ENCODE measurements at regions not wholly inside any gene's neighbourhood (a gene's known extent, or its start where the extent isn't known, plus 50 kb on each side); places are given as distances from the start of the nearest gene placed in this dataset.

DNA sequence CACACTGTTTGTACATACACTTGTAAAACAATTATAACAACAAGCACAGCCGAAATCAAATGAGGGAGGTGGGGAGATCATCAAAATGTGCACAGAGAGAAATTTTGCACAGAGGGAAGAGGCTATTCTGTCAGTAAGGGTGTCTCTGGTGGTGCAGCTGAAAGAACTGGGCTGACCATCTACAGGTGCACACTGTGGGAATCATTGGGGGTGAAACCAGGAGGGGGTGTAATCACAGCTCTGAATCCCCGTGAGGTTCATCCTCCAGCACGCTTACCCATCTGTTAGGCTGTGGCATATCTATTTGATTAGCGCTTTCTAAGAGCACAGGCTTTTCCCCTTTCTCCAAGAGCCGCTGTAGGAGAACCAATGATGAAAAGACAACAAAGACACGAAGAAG is 389.9 kb upstream of the CDH20 start:
- Mint-ChIP-seq H3K27me3 (no peaks in the 10 kb centered on the region), H3K4me1 (no peaks in the 10 kb centered on the region), H3K27ac (no peak overlapping the region), H3K36me3 (ENCODE audit: low read depth) (no peaks in the 10 kb centered on the region), H3K4me3 (no peak overlapping the region), H3K9me3 (peaks cover 5% of the 10 kb centered on the region)
- no peak for ATAC-seq (replicated peaks)

DNA sequence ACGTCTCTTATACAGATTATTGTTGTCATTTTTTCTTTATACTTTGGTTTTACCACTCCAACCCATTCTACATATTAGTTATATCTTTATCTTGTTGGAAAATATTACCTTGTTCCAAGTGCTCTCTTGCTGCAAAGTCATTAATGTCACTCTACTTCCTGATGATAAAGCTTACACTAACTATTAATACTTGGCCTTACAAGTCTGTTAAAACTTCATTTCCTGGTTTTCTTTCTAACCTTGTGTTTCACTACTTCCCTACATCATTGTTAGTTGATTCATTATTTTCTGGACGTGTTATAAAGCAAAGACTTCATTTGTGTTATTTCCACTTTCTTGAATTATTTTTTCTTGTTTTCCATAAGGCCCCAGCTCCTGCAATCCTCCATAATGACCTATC is 382.6 kb upstream of the CDH20 start:
- ATAC-seq (replicated peaks), result no peak
- no peaks in the 10 kb centered on the region for H3K27me3 Mint-ChIP-seq
- no peaks in the 10 kb centered on the region for H3K36me3 Mint-ChIP-seq (ENCODE audit: low read depth)
- H3K27ac Mint-ChIP-seq, result no peak overlapping the region
- H3K4me3 Mint-ChIP-seq, result no peak overlapping the region
- no peaks in the 10 kb centered on the region for H3K9me3 Mint-ChIP-seq
- no peaks in the 10 kb centered on the region for H3K4me1 Mint-ChIP-seq

DNA sequence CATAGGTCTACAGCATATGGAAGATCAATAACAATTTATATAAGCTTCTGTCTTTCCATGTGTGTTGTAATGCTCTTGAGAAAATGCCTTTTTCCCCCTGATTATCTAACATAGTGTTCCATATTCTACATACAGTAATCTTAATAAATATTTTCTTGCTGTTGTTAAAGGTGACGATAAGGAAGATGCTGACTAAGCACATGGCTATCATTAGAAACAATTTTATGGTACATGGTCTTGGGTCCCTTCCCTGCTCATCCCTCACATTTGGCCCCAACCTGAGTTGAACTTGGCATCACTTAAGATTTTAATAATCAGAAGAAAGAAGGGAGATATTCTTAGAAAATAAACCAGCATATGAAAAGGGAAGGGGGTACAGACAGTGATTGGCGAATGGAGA is 382.1 kb upstream of the CDH20 start:
- Mint-ChIP-seq H3K36me3 (ENCODE audit: low read depth) (no peaks in the 10 kb centered on the region), H3K4me3 (no peak overlapping the region), H3K9me3 (no peaks in the 10 kb centered on the region), H3K4me1 (no peaks in the 10 kb centered on the region), H3K27ac (no peak overlapping the region), H3K27me3 (no peaks in the 10 kb centered on the region)
- ATAC-seq (replicated peaks), result no peak

DNA sequence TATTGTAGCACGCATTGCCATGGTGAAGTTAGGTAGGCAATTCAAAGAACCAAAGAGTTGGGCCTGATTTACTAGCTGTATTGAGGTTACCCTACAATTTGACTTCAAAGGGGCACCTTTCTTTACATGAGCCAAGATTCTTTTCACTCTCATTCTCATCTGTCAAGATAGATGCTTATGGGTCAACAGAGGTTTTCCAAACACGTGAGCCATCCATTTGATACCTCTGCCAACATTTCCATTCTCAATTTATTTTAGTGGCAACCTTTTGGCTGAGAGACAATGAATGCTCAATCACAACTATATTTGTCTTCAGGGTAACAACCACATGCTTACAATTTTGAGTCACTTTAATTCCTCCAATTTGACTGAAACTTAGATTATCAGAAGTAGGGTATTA is 370.6 kb upstream of the CDH20 start:
- no peak for ATAC-seq (replicated peaks)
- Mint-ChIP-seq H3K4me3 (no peak overlapping the region), H3K4me1 (no peaks in the 10 kb centered on the region), H3K27ac (no peak overlapping the region), H3K36me3 (ENCODE audit: low read depth) (no peaks in the 10 kb centered on the region), H3K9me3 (peaks cover 8% of the 10 kb centered on the region), H3K27me3 (no peaks in the 10 kb centered on the region)

DNA sequence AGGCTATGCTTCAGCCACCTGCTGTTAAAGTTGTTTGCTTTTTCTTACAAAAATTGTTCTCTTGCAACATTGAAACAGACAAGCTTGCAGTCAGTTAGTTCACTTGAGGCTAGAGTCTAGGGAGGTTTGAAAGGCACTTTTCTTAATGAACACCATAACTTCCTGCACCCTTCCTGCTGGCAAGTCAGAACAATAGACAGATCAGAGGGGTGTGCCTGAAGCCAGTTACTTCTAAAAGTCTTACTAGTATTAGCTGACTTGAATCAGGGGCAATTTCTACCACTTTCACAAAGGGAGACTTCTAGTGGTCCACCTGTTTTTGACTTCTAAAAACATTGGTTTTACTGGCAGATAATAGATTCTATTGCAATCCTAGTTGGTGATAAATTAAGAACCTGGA is 367.4 kb upstream of the CDH20 start:
- no peak overlapping the region for H3K27ac Mint-ChIP-seq
- H3K4me3 Mint-ChIP-seq, result no peak overlapping the region
- ATAC-seq (replicated peaks), result no peak
- H3K27me3 Mint-ChIP-seq, result no peaks in the 10 kb centered on the region
- no peaks in the 10 kb centered on the region for H3K4me1 Mint-ChIP-seq
- no peaks in the 10 kb centered on the region for H3K36me3 Mint-ChIP-seq (ENCODE audit: low read depth)
- H3K9me3 Mint-ChIP-seq, result peaks cover 8% of the 10 kb centered on the region

DNA sequence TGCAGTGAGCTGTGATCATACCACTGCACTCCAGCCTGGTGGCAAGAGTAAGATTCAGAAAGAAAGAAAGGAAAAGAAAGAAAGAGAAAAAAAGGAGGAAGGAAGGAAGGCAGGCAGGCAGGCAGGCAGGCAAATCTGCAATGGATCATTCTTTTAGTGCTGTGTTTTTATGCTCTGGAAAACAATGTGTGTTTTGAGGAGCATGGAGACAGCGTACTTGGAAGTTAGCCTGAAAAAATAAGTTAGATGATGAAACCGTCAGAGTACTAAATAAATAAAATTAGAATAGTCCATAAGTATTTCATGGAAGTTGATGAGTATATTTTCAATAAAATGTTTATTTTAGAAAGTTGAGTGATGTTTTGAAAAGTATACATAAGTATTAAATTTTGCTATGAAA is 366.4 kb upstream of the CDH20 start:
- no peak for ATAC-seq (replicated peaks)
- Mint-ChIP-seq H3K27ac (no peak overlapping the region), H3K4me1 (no peaks in the 10 kb centered on the region), H3K4me3 (no peak overlapping the region), H3K36me3 (ENCODE audit: low read depth) (no peaks in the 10 kb centered on the region), H3K9me3 (peaks cover 8% of the 10 kb centered on the region), H3K27me3 (no peaks in the 10 kb centered on the region)

DNA sequence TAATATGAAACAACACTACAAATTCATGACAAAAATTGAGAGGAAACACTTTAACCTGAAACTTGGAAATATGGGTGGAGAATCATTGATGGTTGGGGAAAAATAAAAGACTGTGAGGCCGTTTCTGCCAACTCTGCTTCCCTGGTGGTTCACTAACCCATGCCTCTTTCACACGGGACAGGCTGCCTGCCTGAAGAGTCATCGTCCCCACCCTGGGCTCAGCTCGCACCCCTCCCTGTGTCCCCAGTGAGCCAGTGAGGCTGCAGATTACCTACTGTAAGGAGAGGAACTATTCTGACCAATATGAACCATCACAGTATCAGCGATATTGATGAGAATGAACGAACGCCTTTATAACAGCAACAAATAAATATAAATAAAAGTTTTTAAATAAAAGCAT is 357.8 kb upstream of the CDH20 start:
- Mint-ChIP-seq H3K4me1 (no peaks in the 10 kb centered on the region), H3K36me3 (ENCODE audit: low read depth) (no peaks in the 10 kb centered on the region), H3K27ac (no peak overlapping the region), H3K4me3 (no peak overlapping the region), H3K9me3 (no peaks in the 10 kb centered on the region), H3K27me3 (no peaks in the 10 kb centered on the region)
- no peak for ATAC-seq (replicated peaks)

DNA sequence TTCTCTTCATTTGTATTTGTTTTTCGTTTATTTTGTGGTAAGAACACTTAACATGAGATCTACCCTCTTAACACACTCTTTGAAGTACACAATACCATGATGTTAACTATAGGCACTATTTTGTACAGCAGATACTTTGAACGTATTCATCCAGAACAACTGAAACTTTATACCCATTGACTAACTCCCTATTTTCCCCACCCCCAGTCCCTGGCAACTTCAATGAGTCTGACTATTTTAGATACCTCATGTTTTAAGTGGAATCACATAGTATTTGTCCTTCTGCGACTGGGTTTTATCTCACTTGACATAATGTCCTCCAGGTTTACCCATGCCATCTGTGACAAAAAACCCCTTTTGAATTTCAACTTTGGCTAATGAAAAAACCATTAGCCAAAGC is 356.3 kb upstream of the CDH20 start:
- no peak overlapping the region for H3K27ac Mint-ChIP-seq
- no peak for ATAC-seq (replicated peaks)
- no peak overlapping the region for H3K4me3 Mint-ChIP-seq
- H3K27me3 Mint-ChIP-seq, result no peaks in the 10 kb centered on the region
- no peaks in the 10 kb centered on the region for H3K36me3 Mint-ChIP-seq (ENCODE audit: low read depth)
- no peaks in the 10 kb centered on the region for H3K9me3 Mint-ChIP-seq
- H3K4me1 Mint-ChIP-seq, result no peaks in the 10 kb centered on the region

DNA sequence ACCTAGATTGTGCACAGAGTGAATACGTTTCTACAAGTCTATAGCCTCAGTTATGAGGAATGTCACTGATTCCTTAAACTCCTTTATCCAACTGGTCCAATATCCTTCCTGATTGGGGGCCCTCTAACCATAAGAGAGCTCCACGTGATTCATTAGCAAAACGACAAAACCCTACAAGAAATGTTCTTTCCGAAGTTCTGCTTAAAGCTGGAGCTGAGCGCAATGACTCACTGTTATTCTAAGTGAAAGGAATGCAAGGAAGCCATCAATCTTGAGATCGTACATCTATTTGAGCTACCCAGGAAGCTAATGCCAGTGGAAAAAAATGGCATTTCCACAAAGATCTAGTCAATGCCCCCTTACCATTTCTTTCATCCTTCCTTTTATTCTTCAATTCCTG is 354.9 kb upstream of the CDH20 start:
- Mint-ChIP-seq H3K27ac (no peak overlapping the region), H3K9me3 (no peaks in the 10 kb centered on the region), H3K27me3 (no peaks in the 10 kb centered on the region), H3K4me3 (no peak overlapping the region), H3K36me3 (ENCODE audit: low read depth) (no peaks in the 10 kb centered on the region), H3K4me1 (no peaks in the 10 kb centered on the region)
- ATAC-seq (replicated peaks), result no peak

DNA sequence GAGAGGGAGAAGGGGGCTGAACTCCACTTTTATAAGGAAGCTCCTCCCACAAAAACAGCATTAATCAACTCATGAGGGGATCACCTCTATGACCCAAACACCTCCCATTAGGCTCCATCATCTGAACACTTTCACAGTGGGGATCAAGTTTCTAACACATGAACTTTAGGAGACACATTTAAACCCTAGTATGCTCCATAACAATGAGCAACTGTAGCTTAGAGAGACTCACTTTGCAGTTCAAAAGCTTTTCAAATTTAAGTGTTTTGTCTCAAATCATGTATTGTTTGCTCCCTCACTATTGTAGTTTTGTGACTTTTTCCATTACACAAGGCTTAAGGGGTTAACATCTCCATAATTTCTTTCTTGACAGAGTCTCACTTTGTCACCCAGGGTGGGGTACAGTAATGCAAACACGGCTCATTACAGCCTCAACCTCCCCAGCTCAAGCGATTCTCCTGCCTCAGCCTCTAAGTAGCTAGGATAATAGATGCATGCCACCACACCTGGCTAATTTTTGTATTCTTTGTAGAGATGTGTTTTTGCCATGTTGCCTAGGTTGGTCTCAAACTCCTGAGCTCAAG is 352.7 kb upstream of the CDH20 start:
- Mint-ChIP-seq H3K36me3 (ENCODE audit: low read depth) (no peaks in the 10 kb centered on the region), H3K27me3 (no peaks in the 10 kb centered on the region), H3K4me3 (no peak overlapping the region), H3K4me1 (no peaks in the 10 kb centered on the region), H3K27ac (no peak overlapping the region), H3K9me3 (no peaks in the 10 kb centered on the region)
- ATAC-seq (replicated peaks), result no peak

DNA sequence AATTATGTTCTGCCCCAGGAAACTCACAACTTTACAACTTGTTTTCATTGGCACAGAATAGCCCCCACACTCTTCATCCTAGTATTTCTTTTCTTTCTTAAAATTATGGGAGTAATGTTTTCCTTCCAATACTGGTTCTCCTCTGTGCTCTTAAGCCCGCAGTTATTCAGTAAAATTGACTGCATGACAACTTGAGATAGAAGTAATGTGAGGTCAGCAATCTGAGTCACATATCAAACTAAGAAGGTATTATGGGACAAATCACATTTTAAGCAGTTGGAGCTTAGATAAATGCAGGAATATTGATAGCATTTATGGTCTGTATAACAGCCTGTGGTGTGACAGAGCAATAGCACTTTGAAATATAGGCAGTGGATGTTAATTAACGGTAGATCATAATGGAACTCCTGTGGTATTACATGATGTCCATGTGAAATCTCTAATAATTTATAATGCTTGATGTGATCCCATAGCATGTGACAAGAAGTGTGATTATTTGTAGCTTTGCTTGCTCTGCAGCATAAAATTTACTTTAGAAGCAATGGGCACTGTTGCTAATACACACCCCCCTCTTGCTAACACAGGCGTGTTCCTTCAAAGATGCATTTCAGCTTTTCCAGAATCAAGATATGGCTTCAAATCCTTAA is 351.4 kb upstream of the CDH20 start:
- ATAC-seq (replicated peaks), result no peak
- no peak overlapping the region for H3K4me3 Mint-ChIP-seq
- H3K4me1 Mint-ChIP-seq, result no peaks in the 10 kb centered on the region
- no peaks in the 10 kb centered on the region for H3K36me3 Mint-ChIP-seq (ENCODE audit: low read depth)
- H3K27ac Mint-ChIP-seq, result no peak overlapping the region
- no peaks in the 10 kb centered on the region for H3K27me3 Mint-ChIP-seq
- H3K9me3 Mint-ChIP-seq, result peaks cover 9% of the 10 kb centered on the region

DNA sequence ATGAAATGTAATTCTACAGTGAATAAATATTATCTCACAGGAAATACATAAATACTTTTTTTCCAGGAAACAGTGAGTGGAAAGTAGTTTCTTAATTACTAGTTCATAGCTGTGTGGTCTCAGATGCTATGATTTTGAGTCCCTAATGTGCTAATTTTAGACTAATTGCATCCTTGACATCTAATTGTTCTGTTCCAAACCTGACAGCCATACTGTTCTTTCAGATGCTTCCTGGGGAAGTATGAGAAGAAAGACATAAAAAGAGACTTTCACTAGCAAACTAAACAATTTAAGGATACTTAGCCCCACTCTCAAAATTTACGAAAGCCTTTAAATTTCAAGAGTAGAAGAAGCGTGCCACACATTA is 350.9 kb upstream of the CDH20 start:
- ATAC-seq (replicated peaks), result no peak
- Mint-ChIP-seq H3K9me3 (peaks cover 9% of the 10 kb centered on the region), H3K27me3 (no peaks in the 10 kb centered on the region), H3K4me1 (no peaks in the 10 kb centered on the region), H3K27ac (no peak overlapping the region), H3K36me3 (ENCODE audit: low read depth) (no peaks in the 10 kb centered on the region), H3K4me3 (no peak overlapping the region)

DNA sequence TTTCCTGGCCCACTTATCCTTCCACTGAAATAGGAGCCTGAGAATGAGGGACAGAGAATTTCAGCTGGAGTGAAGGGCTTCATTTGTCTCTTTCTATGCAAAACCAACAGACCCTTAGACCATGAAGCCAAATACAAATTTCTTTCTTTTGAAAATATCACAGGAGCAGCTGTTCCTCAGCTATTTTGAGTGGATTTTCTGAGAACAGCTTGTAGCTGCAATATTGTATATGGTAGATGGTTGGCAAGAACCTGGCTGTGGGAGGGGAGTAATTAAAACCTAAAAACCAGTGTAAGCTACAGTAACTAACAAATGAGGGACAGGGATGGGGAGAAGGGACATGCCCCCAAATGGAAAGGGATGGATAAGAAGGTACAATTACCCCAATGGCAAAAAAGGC is 350.3 kb upstream of the CDH20 start:
- no peak for ATAC-seq (replicated peaks)
- H3K36me3 Mint-ChIP-seq (ENCODE audit: low read depth), result no peaks in the 10 kb centered on the region

DNA sequence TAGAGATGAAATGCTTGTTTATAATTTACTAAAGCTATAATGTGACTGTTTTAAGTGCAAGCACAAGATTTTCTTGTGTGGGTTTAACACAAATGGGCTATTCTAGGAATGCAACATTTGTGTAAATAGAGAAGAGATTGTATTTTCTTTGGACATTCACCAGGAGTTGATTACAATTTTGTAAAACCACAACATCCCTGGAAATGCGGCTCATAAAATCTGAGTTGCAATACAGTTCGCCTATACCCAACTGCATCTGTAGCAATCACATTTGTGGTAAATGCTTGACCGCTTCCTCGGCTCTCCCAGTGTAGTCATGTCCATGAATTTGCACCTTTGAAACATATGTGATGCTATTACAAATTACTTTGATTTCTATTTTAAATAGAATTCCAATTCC is 348.7 kb upstream of the CDH20 start:
- Mint-ChIP-seq H3K4me3 (no peak overlapping the region), H3K4me1 (no peaks in the 10 kb centered on the region), H3K27ac (no peak overlapping the region), H3K27me3 (no peaks in the 10 kb centered on the region), H3K36me3 (ENCODE audit: low read depth) (no peaks in the 10 kb centered on the region), H3K9me3 (peaks cover 9% of the 10 kb centered on the region)
- no peak for ATAC-seq (replicated peaks)

More for the DNA sequence above, 350.3 kb upstream of the CDH20 start:
- Mint-ChIP-seq H3K9me3 (peaks cover 9% of the 10 kb centered on the region), H3K4me1 (no peaks in the 10 kb centered on the region), H3K4me3 (no peak overlapping the region), H3K27me3 (no peaks in the 10 kb centered on the region), H3K27ac (no peak overlapping the region)

DNA sequence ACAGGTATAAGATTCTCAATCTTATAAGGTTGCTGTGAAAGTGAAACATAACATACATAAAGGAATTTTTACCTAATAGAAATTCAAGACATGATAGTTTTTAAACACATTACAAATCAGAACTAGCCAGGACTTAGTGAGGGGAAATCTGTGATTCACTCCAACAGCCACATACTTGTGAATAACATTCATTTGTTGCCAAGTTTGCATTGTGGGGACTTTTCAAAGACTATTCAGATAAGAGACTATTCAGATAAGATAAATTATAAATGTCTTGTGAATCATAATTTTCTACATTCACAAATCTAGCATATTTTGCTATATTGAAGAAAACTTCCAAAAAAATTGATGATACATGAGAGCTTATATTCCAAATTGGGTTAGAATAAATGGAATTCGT is 345.3 kb upstream of the CDH20 start:
- peaks cover 11% of the 10 kb centered on the region for H3K9me3 Mint-ChIP-seq
- no peaks in the 10 kb centered on the region for H3K4me1 Mint-ChIP-seq
- no peak for ATAC-seq (replicated peaks)
- no peak overlapping the region for H3K27ac Mint-ChIP-seq
- H3K36me3 Mint-ChIP-seq (ENCODE audit: low read depth), result no peaks in the 10 kb centered on the region
- no peaks in the 10 kb centered on the region for H3K27me3 Mint-ChIP-seq
- H3K4me3 Mint-ChIP-seq, result no peak overlapping the region

DNA sequence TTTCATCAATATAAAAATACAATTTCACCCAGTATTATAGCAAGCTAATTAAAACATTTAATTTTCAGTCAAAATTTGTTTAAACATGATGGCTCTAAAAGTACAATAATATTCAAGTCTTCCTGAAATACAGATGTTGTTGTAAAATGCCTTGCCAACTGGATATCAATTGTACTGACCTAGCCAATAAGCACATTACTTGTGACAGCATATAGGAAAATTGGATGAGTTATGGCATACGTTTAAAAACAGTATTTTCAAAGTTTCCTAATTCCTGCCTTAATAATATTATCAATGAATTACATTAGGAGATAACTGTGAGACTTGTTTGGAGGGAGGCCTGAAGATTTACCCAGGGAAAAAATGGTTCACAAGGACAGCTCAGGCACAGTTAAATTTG is 336.9 kb upstream of the CDH20 start:
- ATAC-seq (replicated peaks), result no peak
- H3K36me3 Mint-ChIP-seq (ENCODE audit: low read depth), result no peaks in the 10 kb centered on the region

More for the DNA sequence above, 336.9 kb upstream of the CDH20 start:
- no peak overlapping the region for H3K27ac Mint-ChIP-seq
- H3K9me3 Mint-ChIP-seq, result peaks cover 14% of the 10 kb centered on the region
- H3K27me3 Mint-ChIP-seq, result no peaks in the 10 kb centered on the region
- H3K4me1 Mint-ChIP-seq, result no peaks in the 10 kb centered on the region
- no peak overlapping the region for H3K4me3 Mint-ChIP-seq
